ENCODE measurements at regions not wholly inside any gene's neighbourhood (a gene's known extent, or its start where the extent isn't known, plus 50 kb on each side); places are given as distances from the start of the nearest gene placed in this dataset.

DNA sequence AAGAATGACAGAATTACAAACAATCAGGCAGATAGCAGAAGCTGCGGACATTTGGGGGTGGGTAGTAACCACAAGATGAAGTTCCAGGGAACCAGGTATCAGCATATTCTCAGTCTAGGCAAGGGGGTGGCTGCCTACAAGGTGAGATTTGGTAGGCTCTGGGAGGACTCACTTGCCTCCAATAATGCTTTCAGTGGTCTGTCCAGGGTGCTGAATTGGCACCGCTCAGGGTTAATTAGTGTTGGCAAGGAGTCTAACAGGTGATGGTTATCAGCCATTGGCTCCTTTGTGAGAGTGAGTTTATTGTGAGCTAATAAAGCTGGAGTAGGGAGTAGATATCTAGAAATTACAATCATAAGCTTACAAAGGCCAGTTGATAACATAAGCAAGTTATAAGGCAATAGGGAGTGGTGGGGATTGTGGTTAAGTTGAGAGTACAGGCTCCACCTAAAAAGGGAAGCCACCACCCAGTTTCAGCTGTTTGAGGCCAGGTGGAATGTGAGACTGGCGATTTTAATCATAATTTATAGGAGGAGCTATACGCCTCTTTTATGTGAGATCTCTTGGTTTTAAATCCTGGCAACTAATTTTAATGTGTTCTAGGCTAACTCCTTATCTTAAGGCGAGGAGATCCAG, 320.5 kb downstream of the MIAT start:
- H3K4me3 Mint-ChIP-seq (ENCODE audit: unreplicated experiment): no peak overlapping the region
- H3K9me3 ChIP-seq (ENCODE audit: insufficient read depth, low read depth, low read length): no peaks in the 10 kb centered on the region
- H3K4me2 ChIP-seq (ENCODE audit: low read length): no peak overlapping the region
- no peaks in the 10 kb centered on the region for H3K36me3 ChIP-seq (ENCODE audit: insufficient read depth, low read length)
- H3K27ac Mint-ChIP-seq (ENCODE audit: unreplicated experiment): no peak overlapping the region
- H3K27ac ChIP-seq (ENCODE audit: low read depth, low read length): no peak overlapping the region
- peaks cover 5% of the 10 kb centered on the region for H3K4me1 Mint-ChIP-seq (ENCODE audit: low read depth, unreplicated experiment)
- H3K4me1 ChIP-seq (ENCODE audit: insufficient read depth, low read length): peaks cover 4% of the 10 kb centered on the region
- no peak overlapping the region for H3K4me3 ChIP-seq (ENCODE audit: insufficient read depth, low read depth, low read length)
- H3K9ac ChIP-seq (ENCODE audit: low read length): no peak overlapping the region
- DNase-seq (ENCODE audit: low read depth): no peak
- H2AFZ ChIP-seq (ENCODE audit: low read depth, low read length): no peak overlapping the region
- no peak for TF ChIP-seq EZH2 (IDR thresholded peaks at IDR 0.05; ENCODE audit: insufficient read depth, low read length)
- TF ChIP-seq, protein P1, sequence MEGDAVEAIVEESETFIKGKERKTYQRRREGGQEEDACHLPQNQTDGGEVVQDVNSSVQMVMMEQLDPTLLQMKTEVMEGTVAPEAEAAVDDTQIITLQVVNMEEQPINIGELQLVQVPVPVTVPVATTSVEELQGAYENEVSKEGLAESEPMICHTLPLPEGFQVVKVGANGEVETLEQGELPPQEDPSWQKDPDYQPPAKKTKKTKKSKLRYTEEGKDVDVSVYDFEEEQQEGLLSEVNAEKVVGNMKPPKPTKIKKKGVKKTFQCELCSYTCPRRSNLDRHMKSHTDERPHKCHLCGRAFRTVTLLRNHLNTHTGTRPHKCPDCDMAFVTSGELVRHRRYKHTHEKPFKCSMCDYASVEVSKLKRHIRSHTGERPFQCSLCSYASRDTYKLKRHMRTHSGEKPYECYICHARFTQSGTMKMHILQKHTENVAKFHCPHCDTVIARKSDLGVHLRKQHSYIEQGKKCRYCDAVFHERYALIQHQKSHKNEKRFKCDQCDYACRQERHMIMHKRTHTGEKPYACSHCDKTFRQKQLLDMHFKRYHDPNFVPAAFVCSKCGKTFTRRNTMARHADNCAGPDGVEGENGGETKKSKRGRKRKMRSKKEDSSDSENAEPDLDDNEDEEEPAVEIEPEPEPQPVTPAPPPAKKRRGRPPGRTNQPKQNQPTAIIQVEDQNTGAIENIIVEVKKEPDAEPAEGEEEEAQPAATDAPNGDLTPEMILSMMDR (IDR thresholded peaks at IDR 0.05; ENCODE audit: insufficient read depth, low read depth, low read length): no peak
- H3K27me3 Mint-ChIP-seq (ENCODE audit: low read depth, unreplicated experiment): peaks cover 13% of the 10 kb centered on the region
- H3K36me3 Mint-ChIP-seq (ENCODE audit: low read depth, unreplicated experiment): no peaks in the 10 kb centered on the region
- H4K20me1 ChIP-seq (ENCODE audit: insufficient read depth, low read length): no peaks in the 10 kb centered on the region
- peaks cover 7% of the 10 kb centered on the region for H3K27me3 ChIP-seq (ENCODE audit: insufficient read depth, low read length)
- no peaks in the 10 kb centered on the region for H3K9me3 Mint-ChIP-seq (ENCODE audit: unreplicated experiment)
- no peaks in the 10 kb centered on the region for H3K79me2 ChIP-seq (ENCODE audit: insufficient read depth, low read length)
- FAIRE-seq: no peak

GRCh38 chr22:26979294-26979693, 321.9 kb downstream of the MIAT start:
- Histone ChIP-seq H2AFZ (ENCODE audit: low read depth, low read length) (no peak overlapping the region), H3K79me2 (ENCODE audit: insufficient read depth, low read length) (no peaks in the 10 kb centered on the region), H3K4me1 (ENCODE audit: insufficient read depth, low read length) (peaks cover 4% of the 10 kb centered on the region), H3K27ac (ENCODE audit: low read depth, low read length) (no peak overlapping the region), H3K4me3 (ENCODE audit: insufficient read depth, low read depth, low read length) (no peak overlapping the region), H3K9ac (ENCODE audit: low read length) (no peak overlapping the region), H3K4me2 (ENCODE audit: low read length) (no peak overlapping the region), H3K36me3 (ENCODE audit: insufficient read depth, low read length) (no peaks in the 10 kb centered on the region), H3K27me3 (ENCODE audit: insufficient read depth, low read length) (peaks cover 21% of the 10 kb centered on the region), H3K9me3 (ENCODE audit: insufficient read depth, low read depth, low read length) (no peaks in the 10 kb centered on the region), H4K20me1 (ENCODE audit: insufficient read depth, low read length) (no peaks in the 10 kb centered on the region)
- DNase-seq (ENCODE audit: low read depth) (no peak), FAIRE-seq (no peak)
- H3K9me3 Mint-ChIP-seq (ENCODE audit: unreplicated experiment): no peaks in the 10 kb centered on the region
- no peak for TF ChIP-seq EZH2 (IDR thresholded peaks at IDR 0.05; ENCODE audit: insufficient read depth, low read length)
- TF ChIP-seq, protein P1 (IDR thresholded peaks at IDR 0.05; ENCODE audit: insufficient read depth, low read depth, low read length): no peak
- H3K4me3 Mint-ChIP-seq (ENCODE audit: unreplicated experiment): no peak overlapping the region
- no peaks in the 10 kb centered on the region for H3K36me3 Mint-ChIP-seq (ENCODE audit: low read depth, unreplicated experiment)
- peaks cover 3% of the 10 kb centered on the region for H3K4me1 Mint-ChIP-seq (ENCODE audit: low read depth, unreplicated experiment)
- H3K27me3 Mint-ChIP-seq (ENCODE audit: low read depth, unreplicated experiment): peaks cover 16% of the 10 kb centered on the region
- H3K27ac Mint-ChIP-seq (ENCODE audit: unreplicated experiment): no peak overlapping the region

DNA sequence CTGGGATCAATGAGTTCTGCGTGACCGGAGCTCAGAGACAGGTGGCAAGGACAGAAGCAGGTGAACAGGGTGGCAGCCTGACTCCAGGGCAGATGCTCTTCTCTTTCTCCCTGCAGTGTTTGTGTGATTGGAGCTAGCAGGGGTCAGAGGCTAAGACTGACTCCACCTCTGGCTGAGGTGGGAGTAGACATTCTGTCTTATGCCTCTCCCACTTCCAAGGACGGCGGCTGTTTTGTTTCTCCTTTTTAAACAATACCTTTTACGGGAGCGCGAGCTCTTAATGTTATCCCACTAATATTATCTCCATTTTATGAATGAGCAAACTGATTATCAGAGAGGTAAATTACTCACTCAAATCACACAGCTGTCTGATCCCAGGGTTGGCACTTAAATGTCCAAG, 323.7 kb downstream of the MIAT start:
- Histone ChIP-seq H3K79me2 (ENCODE audit: insufficient read depth, low read length) (no peaks in the 10 kb centered on the region), H3K27me3 (ENCODE audit: insufficient read depth, low read length) (peaks cover 31% of the 10 kb centered on the region), H4K20me1 (ENCODE audit: insufficient read depth, low read length) (no peaks in the 10 kb centered on the region), H3K27ac (ENCODE audit: low read depth, low read length) (no peak overlapping the region), H3K4me1 (ENCODE audit: insufficient read depth, low read length) (peaks cover 4% of the 10 kb centered on the region), H3K4me3 (ENCODE audit: insufficient read depth, low read depth, low read length) (no peak overlapping the region), H3K4me2 (ENCODE audit: low read length) (no peak overlapping the region), H3K9ac (ENCODE audit: low read length) (no peak overlapping the region), H3K36me3 (ENCODE audit: insufficient read depth, low read length) (no peaks in the 10 kb centered on the region), H3K9me3 (ENCODE audit: insufficient read depth, low read depth, low read length) (no peaks in the 10 kb centered on the region), H2AFZ (ENCODE audit: low read depth, low read length) (no peak overlapping the region)
- Mint-ChIP-seq H3K4me3 (ENCODE audit: unreplicated experiment) (no peak overlapping the region), H3K27ac (ENCODE audit: unreplicated experiment) (no peak overlapping the region), H3K4me1 (ENCODE audit: low read depth, unreplicated experiment) (peaks cover 5% of the 10 kb centered on the region), H3K36me3 (ENCODE audit: low read depth, unreplicated experiment) (no peaks in the 10 kb centered on the region), H3K9me3 (ENCODE audit: unreplicated experiment) (no peaks in the 10 kb centered on the region), H3K27me3 (ENCODE audit: low read depth, unreplicated experiment) (peaks cover 16% of the 10 kb centered on the region)
- DNase-seq (ENCODE audit: low read depth) (no peak), FAIRE-seq (no peak)
- TF ChIP-seq, protein P1 (IDR thresholded peaks at IDR 0.05; ENCODE audit: insufficient read depth, low read depth, low read length): no peak
- no peak for TF ChIP-seq EZH2 (IDR thresholded peaks at IDR 0.05; ENCODE audit: insufficient read depth, low read length)

Data from astrocyte (in vitro differentiated cells and primary cell).